PC-9 (cell line): ENCODE measurements at regions not wholly inside any gene's neighbourhood (a gene's known extent, or its start where the extent isn't known, plus 50 kb on each side); places are given as distances from the start of the nearest gene placed in this dataset.

Source experiments
- CTCF ChIP-seq: fragments of 200-600 bp; sonication (generic); conservative IDR thresholded peaks from 2 replicates; pipeline ENCODE4 v1.6.1; 2017; ENCODE audit warnings: mixed run types, antibody characterized with exemption, mild to moderate bottlenecking, moderate library complexity
- EZH2 ChIP-seq: fragments of 200-600 bp; sonication (generic); IDR thresholded peaks from 2 replicates; pipeline ENCODE4 v1.8.0; 2017; ENCODE audit warnings: antibody characterized with exemption, low read depth

GRCh38 chr10:31648966-31649365, 279.7 kb downstream of the ARHGAP12 start:
- TF ChIP-seq CTCF (no peak), EZH2 (no peak)
